ENCODE measurements at regions not wholly inside any gene's neighbourhood (a gene's known extent, or its start where the extent isn't known, plus 50 kb on each side); places are given as distances from the start of the nearest gene placed in this dataset.

DNA sequence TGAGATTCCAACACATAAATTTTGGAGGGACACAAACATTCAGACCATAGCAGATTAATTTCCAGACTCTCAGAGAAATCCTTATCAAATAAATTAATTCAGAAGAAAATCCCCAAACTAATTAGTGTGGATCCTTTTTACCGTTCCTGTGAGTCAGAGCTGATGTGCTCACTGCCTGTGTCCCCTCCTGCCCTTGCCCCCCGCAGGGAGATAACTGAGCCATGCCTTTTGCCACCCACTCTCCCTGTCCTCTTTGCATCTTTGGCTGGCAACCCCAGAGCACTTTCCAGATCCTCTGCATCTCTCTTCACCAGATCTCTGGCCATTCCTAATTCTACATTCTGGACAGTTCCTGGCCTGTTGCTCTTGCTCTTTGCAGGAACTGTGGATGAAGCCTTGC is 135.4 kb upstream of the MAP1B start:
- TF ChIP-seq, protein P1, sequence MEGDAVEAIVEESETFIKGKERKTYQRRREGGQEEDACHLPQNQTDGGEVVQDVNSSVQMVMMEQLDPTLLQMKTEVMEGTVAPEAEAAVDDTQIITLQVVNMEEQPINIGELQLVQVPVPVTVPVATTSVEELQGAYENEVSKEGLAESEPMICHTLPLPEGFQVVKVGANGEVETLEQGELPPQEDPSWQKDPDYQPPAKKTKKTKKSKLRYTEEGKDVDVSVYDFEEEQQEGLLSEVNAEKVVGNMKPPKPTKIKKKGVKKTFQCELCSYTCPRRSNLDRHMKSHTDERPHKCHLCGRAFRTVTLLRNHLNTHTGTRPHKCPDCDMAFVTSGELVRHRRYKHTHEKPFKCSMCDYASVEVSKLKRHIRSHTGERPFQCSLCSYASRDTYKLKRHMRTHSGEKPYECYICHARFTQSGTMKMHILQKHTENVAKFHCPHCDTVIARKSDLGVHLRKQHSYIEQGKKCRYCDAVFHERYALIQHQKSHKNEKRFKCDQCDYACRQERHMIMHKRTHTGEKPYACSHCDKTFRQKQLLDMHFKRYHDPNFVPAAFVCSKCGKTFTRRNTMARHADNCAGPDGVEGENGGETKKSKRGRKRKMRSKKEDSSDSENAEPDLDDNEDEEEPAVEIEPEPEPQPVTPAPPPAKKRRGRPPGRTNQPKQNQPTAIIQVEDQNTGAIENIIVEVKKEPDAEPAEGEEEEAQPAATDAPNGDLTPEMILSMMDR (IDR thresholded peaks at IDR 0.05; ENCODE audit: low read length) = no peak
- no peak for TF ChIP-seq EZH2 (IDR thresholded peaks at IDR 0.05; ENCODE audit: borderline replicate concordance, low read length)
- Histone ChIP-seq H3K9ac (ENCODE audit: low read length) (no peak overlapping the region), H3K4me1 (ENCODE audit: insufficient read depth, low read length, severe bottlenecking) (no peaks in the 10 kb centered on the region), H3K36me3 (ENCODE audit: insufficient read depth, low read length) (no peaks in the 10 kb centered on the region), H3F3A (ENCODE audit: insufficient read depth, low read length) (no peaks in the 10 kb centered on the region), H3K4me3 (ENCODE audit: low read depth, low read length, poor library complexity, severe bottlenecking) (no peak overlapping the region), H3K9me3 (ENCODE audit: low read length) (no peaks in the 10 kb centered on the region), H3K9me2 (ENCODE audit: low read depth, low read length) (no peaks in the 10 kb centered on the region), H3K79me2 (ENCODE audit: insufficient read depth, low read length) (no peaks in the 10 kb centered on the region), H2AFZ (ENCODE audit: low read length) (no peak overlapping the region), H3K4me2 (ENCODE audit: low read length) (no peak overlapping the region), H3K27ac (ENCODE audit: low read depth, low read length, poor library complexity, severe bottlenecking) (no peak overlapping the region), H3K27me3 (ENCODE audit: insufficient read depth, low read length) (no peaks in the 10 kb centered on the region), H4K20me1 (ENCODE audit: insufficient read depth, low read length) (no peaks in the 10 kb centered on the region)

DNA sequence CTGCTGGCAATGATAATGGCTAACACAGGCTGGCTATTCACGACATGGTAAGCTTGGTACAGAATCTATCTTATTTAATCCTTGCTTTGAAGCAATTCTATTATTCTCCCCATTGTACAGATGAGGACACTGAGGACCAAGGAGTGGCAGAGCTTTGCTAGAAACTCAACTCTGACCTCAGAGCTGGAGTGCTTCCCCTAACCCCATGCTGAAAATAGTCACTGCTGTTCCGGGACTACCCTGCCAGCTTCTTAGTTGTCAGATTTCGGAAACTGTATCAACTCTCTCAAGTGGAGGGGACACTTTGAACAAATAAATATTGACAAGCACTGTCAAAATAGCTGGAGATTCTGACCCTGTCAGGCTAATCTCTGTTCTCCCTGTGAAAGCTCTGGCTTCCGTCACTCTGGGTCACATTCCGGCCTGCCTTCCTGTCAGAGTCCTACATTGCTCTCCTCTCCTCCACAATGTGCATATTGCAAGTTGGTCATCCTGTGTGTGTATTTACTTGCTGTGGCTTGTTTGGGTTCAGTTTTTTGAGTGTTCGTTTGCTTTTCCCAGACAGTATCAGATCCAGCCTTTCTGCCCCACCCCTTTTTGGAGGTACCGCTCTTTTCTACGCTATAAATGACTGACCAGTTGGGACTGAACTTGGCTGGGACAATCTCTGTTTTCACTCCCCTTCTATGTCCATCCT is 134.3 kb upstream of the MAP1B start:
- H3K4me2 ChIP-seq (ENCODE audit: low read length) = no peak overlapping the region
- no peak overlapping the region for H2AFZ ChIP-seq (ENCODE audit: low read length)
- TF ChIP-seq, protein P1 (IDR thresholded peaks at IDR 0.05; ENCODE audit: low read length) = no peak
- no peak for TF ChIP-seq EZH2 (IDR thresholded peaks at IDR 0.05; ENCODE audit: borderline replicate concordance, low read length)
- no peaks in the 10 kb centered on the region for H3K36me3 ChIP-seq (ENCODE audit: insufficient read depth, low read length)
- H4K20me1 ChIP-seq (ENCODE audit: insufficient read depth, low read length) = no peaks in the 10 kb centered on the region
- H3K27me3 ChIP-seq (ENCODE audit: insufficient read depth, low read length) = no peaks in the 10 kb centered on the region
- no peaks in the 10 kb centered on the region for H3K79me2 ChIP-seq (ENCODE audit: insufficient read depth, low read length)
- no peaks in the 10 kb centered on the region for H3K9me2 ChIP-seq (ENCODE audit: low read depth, low read length)
- H3K9me3 ChIP-seq (ENCODE audit: low read length) = no peaks in the 10 kb centered on the region
- H3K27ac ChIP-seq (ENCODE audit: low read depth, low read length, poor library complexity, severe bottlenecking) = no peak overlapping the region
- no peak overlapping the region for H3K4me3 ChIP-seq (ENCODE audit: low read depth, low read length, poor library complexity, severe bottlenecking)
- no peaks in the 10 kb centered on the region for H3F3A ChIP-seq (ENCODE audit: insufficient read depth, low read length)
- no peak overlapping the region for H3K9ac ChIP-seq (ENCODE audit: low read length)
- H3K4me1 ChIP-seq (ENCODE audit: insufficient read depth, low read length, severe bottlenecking) = no peaks in the 10 kb centered on the region

DNA sequence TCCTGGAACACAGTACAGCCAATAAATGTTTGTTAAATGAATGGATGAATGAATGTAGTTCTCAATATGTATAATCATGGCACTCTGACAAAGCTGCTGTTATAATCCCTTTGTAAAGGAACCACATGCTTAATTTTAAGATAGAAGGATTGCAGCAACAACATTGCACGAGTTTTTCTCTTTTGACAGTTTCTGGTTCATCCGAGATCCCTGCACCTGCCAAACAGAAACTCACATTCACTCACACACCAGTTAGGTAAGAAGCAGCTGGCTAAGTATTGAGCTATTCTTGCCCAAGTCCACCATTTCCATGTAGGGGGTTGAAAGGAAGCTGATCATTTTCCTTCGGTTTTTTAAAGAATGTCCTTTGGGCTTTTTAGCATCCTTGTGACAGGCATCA is 133.7 kb upstream of the MAP1B start:
- no peak overlapping the region for H3K9ac ChIP-seq (ENCODE audit: low read length)

More for the DNA sequence above, 133.7 kb upstream of the MAP1B start:
- Histone ChIP-seq H3K9me2 (ENCODE audit: low read depth, low read length) (no peaks in the 10 kb centered on the region), H3K36me3 (ENCODE audit: insufficient read depth, low read length) (no peaks in the 10 kb centered on the region), H3K4me1 (ENCODE audit: insufficient read depth, low read length, severe bottlenecking) (no peaks in the 10 kb centered on the region), H3K27me3 (ENCODE audit: insufficient read depth, low read length) (no peaks in the 10 kb centered on the region), H4K20me1 (ENCODE audit: insufficient read depth, low read length) (no peaks in the 10 kb centered on the region), H3K9me3 (ENCODE audit: low read length) (no peaks in the 10 kb centered on the region), H2AFZ (ENCODE audit: low read length) (no peak overlapping the region), H3K79me2 (ENCODE audit: insufficient read depth, low read length) (no peaks in the 10 kb centered on the region), H3K4me3 (ENCODE audit: low read depth, low read length, poor library complexity, severe bottlenecking) (no peak overlapping the region), H3F3A (ENCODE audit: insufficient read depth, low read length) (no peaks in the 10 kb centered on the region), H3K4me2 (ENCODE audit: low read length) (no peak overlapping the region), H3K27ac (ENCODE audit: low read depth, low read length, poor library complexity, severe bottlenecking) (no peak overlapping the region)
- TF ChIP-seq, protein P1 (IDR thresholded peaks at IDR 0.05; ENCODE audit: low read length) = no peak
- no peak for TF ChIP-seq EZH2 (IDR thresholded peaks at IDR 0.05; ENCODE audit: borderline replicate concordance, low read length)

Data from OCI-LY1 (cell line).